Stimulated activated effector memory CD8-positive, alpha-beta T cell treated with anti-CD3 and anti-CD28 coated beads, Interleukin-12 subunit alpha, Interleukin-12 subunit beta, amount 100 ng/mL, for 72 hours (primary cell): ENCODE measurements at regions not wholly inside any gene's neighbourhood (a gene's known extent, or its start where the extent isn't known, plus 50 kb on each side); places are given as distances from the start of the nearest gene placed in this dataset.

ENCODE experiments used
- ATAC-seq: fragments of 150-1000 bp; cut with Tn5 transposase; 2 replicates; pipeline ENCODE4 v1.10.0; 2021
- DNase-seq, 2 donors: peaks; one replicate each; pipeline ENCODE4 v3.0.0; 2021 to 2022; ENCODE audit warnings: low spot score in 2 of 2
- H3K27ac Mint-ChIP-seq: one replicate; pipeline ENCODE4 v1.8.0; 2022; ENCODE audit warnings: mild to moderate bottlenecking, mixed read lengths
- H3K36me3 Mint-ChIP-seq: one replicate; pipeline ENCODE4 v1.8.0; 2022; ENCODE audit warnings: mild to moderate bottlenecking, mixed read lengths
- H3K4me1 Mint-ChIP-seq: one replicate; pipeline ENCODE4 v1.8.0; 2022; ENCODE audit warnings: mixed read lengths
- H3K4me3 Mint-ChIP-seq: one replicate; pipeline ENCODE4 v1.8.0; 2022; ENCODE audit warnings: mild to moderate bottlenecking, mixed read lengths
- H3K9me3 Mint-ChIP-seq: one replicate; pipeline ENCODE4 v1.8.0; 2022; ENCODE audit warnings: mixed read lengths

- Mint-ChIP-seq H3K9me3 (no peaks in the 10 kb centered on the region), H3K4me1 (no peaks in the 10 kb centered on the region), H3K27ac (no peak overlapping the region), H3K4me3 (no peak overlapping the region), H3K36me3 (no peaks in the 10 kb centered on the region)
- DNase-seq: no peak
- ATAC-seq: no peak
Observed at GRCh38 chr13:111518161-111518792, 197.8 kb downstream of the TEX29 start.

GRCh38 chr13:111519041-111519440 lies 198.6 kb downstream of the TEX29 start:
- Mint-ChIP-seq H3K36me3 (no peaks in the 10 kb centered on the region), H3K4me3 (no peak overlapping the region), H3K27ac (no peak overlapping the region), H3K4me1 (no peaks in the 10 kb centered on the region), H3K9me3 (no peaks in the 10 kb centered on the region)
- DNase-seq (no peak), ATAC-seq (no peak)

GRCh38 chr13:111519490-111520170 lies 199.2 kb downstream of the TEX29 start:
- Mint-ChIP-seq H3K27ac (no peak overlapping the region), H3K9me3 (no peaks in the 10 kb centered on the region), H3K4me3 (no peak overlapping the region), H3K4me1 (no peaks in the 10 kb centered on the region), H3K36me3 (no peaks in the 10 kb centered on the region)
- no peak for DNase-seq
- no peak for ATAC-seq

- Mint-ChIP-seq H3K4me3 (no peak overlapping the region), H3K27ac (no peak overlapping the region), H3K36me3 (no peaks in the 10 kb centered on the region), H3K4me1 (no peaks in the 10 kb centered on the region), H3K9me3 (no peaks in the 10 kb centered on the region)
- DNase-seq (no peak), ATAC-seq (no peak)
Observed at GRCh38 chr13:111521030-111521429, 200.6 kb downstream of the TEX29 start.

GRCh38 chr13:111521691-111522229 lies 201.3 kb downstream of the TEX29 start:
- H3K4me3 Mint-ChIP-seq: no peak overlapping the region
- no peak overlapping the region for H3K27ac Mint-ChIP-seq

GRCh38 chr13:111525320-111526118 lies 205.1 kb downstream of the TEX29 start:
- H3K36me3 Mint-ChIP-seq: no peaks in the 10 kb centered on the region
- H3K9me3 Mint-ChIP-seq: no peaks in the 10 kb centered on the region
- H3K4me3 Mint-ChIP-seq: no peak overlapping the region
- ATAC-seq (no peak), DNase-seq (no peak)
- H3K4me1 Mint-ChIP-seq: no peaks in the 10 kb centered on the region
- no peak overlapping the region for H3K27ac Mint-ChIP-seq

More at GRCh38 chr13:111521691-111522229, 201.3 kb downstream of the TEX29 start:
- no peak for DNase-seq
- no peaks in the 10 kb centered on the region for H3K36me3 Mint-ChIP-seq
- H3K4me1 Mint-ChIP-seq: no peaks in the 10 kb centered on the region
- ATAC-seq: no peak
- no peaks in the 10 kb centered on the region for H3K9me3 Mint-ChIP-seq

- DNase-seq: no peak
- no peaks in the 10 kb centered on the region for H3K4me1 Mint-ChIP-seq
- H3K4me3 Mint-ChIP-seq: no peak overlapping the region
- no peak overlapping the region for H3K27ac Mint-ChIP-seq
- no peaks in the 10 kb centered on the region for H3K9me3 Mint-ChIP-seq
- H3K36me3 Mint-ChIP-seq: no peaks in the 10 kb centered on the region
- ATAC-seq: no peak
Observed at GRCh38 chr13:111526922-111527321, 206.5 kb downstream of the TEX29 start.

GRCh38 chr13:111527614-111528229 lies 207.3 kb downstream of the TEX29 start:
- no peaks in the 10 kb centered on the region for H3K36me3 Mint-ChIP-seq
- H3K4me1 Mint-ChIP-seq: no peaks in the 10 kb centered on the region
- H3K27ac Mint-ChIP-seq: no peak overlapping the region
- no peaks in the 10 kb centered on the region for H3K9me3 Mint-ChIP-seq
- ATAC-seq: no peak
- no peak overlapping the region for H3K4me3 Mint-ChIP-seq
- no peak for DNase-seq

- no peak for ATAC-seq
- H3K36me3 Mint-ChIP-seq: no peaks in the 10 kb centered on the region
- no peaks in the 10 kb centered on the region for H3K9me3 Mint-ChIP-seq
- DNase-seq: no peak
- H3K4me3 Mint-ChIP-seq: no peak overlapping the region
- no peaks in the 10 kb centered on the region for H3K4me1 Mint-ChIP-seq
- no peak overlapping the region for H3K27ac Mint-ChIP-seq
Observed at GRCh38 chr13:111528513-111528912, 208.1 kb downstream of the TEX29 start.

GRCh38 chr13:111530137-111530870 lies 209.9 kb downstream of the TEX29 start:
- Mint-ChIP-seq H3K36me3 (no peaks in the 10 kb centered on the region), H3K4me1 (no peaks in the 10 kb centered on the region), H3K27ac (no peak overlapping the region), H3K4me3 (no peak overlapping the region), H3K9me3 (no peaks in the 10 kb centered on the region)
- ATAC-seq: peak; percentile 11
- DNase-seq: no peak

GRCh38 chr13:111531505-111531904 lies 211.1 kb downstream of the TEX29 start:
- DNase-seq (no peak), ATAC-seq (no peak)
- H3K4me1 Mint-ChIP-seq: no peaks in the 10 kb centered on the region
- H3K27ac Mint-ChIP-seq: no peak overlapping the region
- no peaks in the 10 kb centered on the region for H3K36me3 Mint-ChIP-seq
- H3K4me3 Mint-ChIP-seq: no peak overlapping the region
- H3K9me3 Mint-ChIP-seq: no peaks in the 10 kb centered on the region

GRCh38 chr13:111532111-111532510 lies 211.7 kb downstream of the TEX29 start:
- no peaks in the 10 kb centered on the region for H3K36me3 Mint-ChIP-seq
- no peak overlapping the region for H3K27ac Mint-ChIP-seq
- no peaks in the 10 kb centered on the region for H3K4me1 Mint-ChIP-seq
- H3K9me3 Mint-ChIP-seq: no peaks in the 10 kb centered on the region
- DNase-seq: no peak
- ATAC-seq: no peak
- H3K4me3 Mint-ChIP-seq: no peak overlapping the region

- Mint-ChIP-seq H3K4me1 (no peaks in the 10 kb centered on the region), H3K4me3 (no peak overlapping the region), H3K36me3 (no peaks in the 10 kb centered on the region), H3K27ac (no peak overlapping the region), H3K9me3 (no peaks in the 10 kb centered on the region)
- DNase-seq: no peak
- no peak for ATAC-seq
Observed at GRCh38 chr13:111533900-111534683, 213.7 kb downstream of the TEX29 start.
